ENCODE measurements at regions not wholly inside any gene's neighbourhood (a gene's known extent, or its start where the extent isn't known, plus 50 kb on each side); places are given as distances from the start of the nearest gene placed in this dataset.
A peak's percentile ranks its signal among the peaks of the same experiment; 100 is the strongest.

- peak overlapping the region; percentile 90 for H3K4me3 Mint-ChIP-seq (ENCODE audit: unreplicated experiment)
- peak; percentile 45 for DNase-seq (ENCODE audit: low spot score)
- TF ChIP-seq, protein P1, sequence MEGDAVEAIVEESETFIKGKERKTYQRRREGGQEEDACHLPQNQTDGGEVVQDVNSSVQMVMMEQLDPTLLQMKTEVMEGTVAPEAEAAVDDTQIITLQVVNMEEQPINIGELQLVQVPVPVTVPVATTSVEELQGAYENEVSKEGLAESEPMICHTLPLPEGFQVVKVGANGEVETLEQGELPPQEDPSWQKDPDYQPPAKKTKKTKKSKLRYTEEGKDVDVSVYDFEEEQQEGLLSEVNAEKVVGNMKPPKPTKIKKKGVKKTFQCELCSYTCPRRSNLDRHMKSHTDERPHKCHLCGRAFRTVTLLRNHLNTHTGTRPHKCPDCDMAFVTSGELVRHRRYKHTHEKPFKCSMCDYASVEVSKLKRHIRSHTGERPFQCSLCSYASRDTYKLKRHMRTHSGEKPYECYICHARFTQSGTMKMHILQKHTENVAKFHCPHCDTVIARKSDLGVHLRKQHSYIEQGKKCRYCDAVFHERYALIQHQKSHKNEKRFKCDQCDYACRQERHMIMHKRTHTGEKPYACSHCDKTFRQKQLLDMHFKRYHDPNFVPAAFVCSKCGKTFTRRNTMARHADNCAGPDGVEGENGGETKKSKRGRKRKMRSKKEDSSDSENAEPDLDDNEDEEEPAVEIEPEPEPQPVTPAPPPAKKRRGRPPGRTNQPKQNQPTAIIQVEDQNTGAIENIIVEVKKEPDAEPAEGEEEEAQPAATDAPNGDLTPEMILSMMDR (IDR thresholded peaks at IDR 0.05; ENCODE audit: unreplicated experiment), result no peak
- H3K27me3 Mint-ChIP-seq (ENCODE audit: unreplicated experiment), result peaks cover 17% of the 10 kb centered on the region
- H3K27ac Mint-ChIP-seq (ENCODE audit: unreplicated experiment), result no peak overlapping the region
- no peaks in the 10 kb centered on the region for H3K9me3 Mint-ChIP-seq (ENCODE audit: unreplicated experiment)
- H3K36me3 Mint-ChIP-seq (ENCODE audit: low read depth, unreplicated experiment), result no peaks in the 10 kb centered on the region
- peaks cover 28% of the 10 kb centered on the region for H3K4me1 Mint-ChIP-seq (ENCODE audit: unreplicated experiment)
Observed at GRCh38 chr1:98045767-98046641, 125.2 kb upstream of the DPYD start.

- Mint-ChIP-seq H3K27ac (ENCODE audit: unreplicated experiment) (no peak overlapping the region), H3K4me1 (ENCODE audit: unreplicated experiment) (peaks cover 28% of the 10 kb centered on the region), H3K9me3 (ENCODE audit: unreplicated experiment) (no peaks in the 10 kb centered on the region), H3K36me3 (ENCODE audit: low read depth, unreplicated experiment) (no peaks in the 10 kb centered on the region), H3K27me3 (ENCODE audit: unreplicated experiment) (peaks cover 17% of the 10 kb centered on the region), H3K4me3 (ENCODE audit: unreplicated experiment) (peak overlapping the region; percentile 90)
- no peak for DNase-seq (ENCODE audit: low spot score)
- TF ChIP-seq, protein P1 (IDR thresholded peaks at IDR 0.05; ENCODE audit: unreplicated experiment), result no peak
Observed at GRCh38 chr1:98045211-98045766, 124.5 kb upstream of the DPYD start.

GRCh38 chr1:98044766-98045165 is 123.9 kb upstream of the DPYD start:
- Mint-ChIP-seq H3K27me3 (ENCODE audit: unreplicated experiment) (peaks cover 17% of the 10 kb centered on the region), H3K4me3 (ENCODE audit: unreplicated experiment) (peak overlapping the region; percentile 86), H3K36me3 (ENCODE audit: low read depth, unreplicated experiment) (no peaks in the 10 kb centered on the region), H3K4me1 (ENCODE audit: unreplicated experiment) (peaks cover 28% of the 10 kb centered on the region), H3K9me3 (ENCODE audit: unreplicated experiment) (no peaks in the 10 kb centered on the region), H3K27ac (ENCODE audit: unreplicated experiment) (no peak overlapping the region)
- DNase-seq (ENCODE audit: low spot score), result no peak
- TF ChIP-seq, protein P1 (IDR thresholded peaks at IDR 0.05; ENCODE audit: unreplicated experiment), result no peak

DNA sequence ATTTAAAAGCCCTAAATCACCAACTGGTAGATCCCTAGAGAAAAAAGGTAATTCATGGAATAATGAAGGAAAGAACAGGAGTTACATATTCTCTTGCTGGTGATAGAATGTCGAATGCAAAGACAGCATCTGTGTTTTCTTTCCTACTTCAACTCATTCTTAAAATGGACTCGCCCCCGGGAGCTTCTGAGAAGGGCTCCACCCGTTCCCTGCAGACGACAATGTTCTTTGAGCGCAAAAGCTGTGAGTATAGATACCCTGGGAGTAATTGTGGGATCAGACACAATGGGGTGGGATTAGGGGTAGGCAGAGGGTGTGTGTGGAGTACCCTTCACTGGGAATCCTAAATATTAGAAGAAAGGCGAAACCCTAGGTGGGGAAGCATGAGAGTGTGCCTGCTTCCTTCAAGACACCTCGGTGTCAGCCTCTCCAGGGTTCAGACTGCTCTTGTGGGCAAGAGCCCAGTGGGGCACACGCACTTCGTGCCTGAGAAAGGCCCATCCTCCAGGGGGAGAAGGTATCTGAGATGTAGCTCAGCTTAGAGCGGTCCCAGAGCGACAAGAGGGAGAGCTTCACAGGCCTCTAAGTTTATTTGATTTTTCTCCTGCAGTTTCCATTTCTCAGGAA is 123.3 kb upstream of the DPYD start:
- Mint-ChIP-seq H3K27me3 (ENCODE audit: unreplicated experiment) (peaks cover 17% of the 10 kb centered on the region), H3K27ac (ENCODE audit: unreplicated experiment) (no peak overlapping the region), H3K36me3 (ENCODE audit: low read depth, unreplicated experiment) (no peaks in the 10 kb centered on the region), H3K9me3 (ENCODE audit: unreplicated experiment) (no peaks in the 10 kb centered on the region), H3K4me3 (ENCODE audit: unreplicated experiment) (peak overlapping the region; percentile 82), H3K4me1 (ENCODE audit: unreplicated experiment) (peaks cover 25% of the 10 kb centered on the region)
- DNase-seq (ENCODE audit: low spot score), result no peak
- TF ChIP-seq, protein P1 (IDR thresholded peaks at IDR 0.05; ENCODE audit: unreplicated experiment), result no peak

Measured in endothelial cell (in vitro differentiated cells).